GM18505 (cell line): ENCODE measurements at regions not wholly inside any gene's neighbourhood (a gene's known extent, or its start where the extent isn't known, plus 50 kb on each side); places are given as distances from the start of the nearest gene placed in this dataset.

Source experiments
- ATAC-seq: cut with Tn5 transposase; IDR thresholded peaks from one replicate; pipeline ENCODE4 v1.9.1; 2021; ENCODE audit not compliant: unreplicated experiment
- POLR2A ChIP-seq: IDR thresholded peaks from 4 replicates; pipeline ENCODE4 v1.6.1; 2011; ENCODE audit warnings: borderline replicate concordance; ENCODE audit not compliant: insufficient read depth, insufficient read length; ENCODE audit errors: extremely low read depth

GRCh38 chr15:55003965-55004873 is 192.5 kb downstream of the RSL24D1 start:
- TF ChIP-seq POLR2A = no peak
- ATAC-seq = no peak

GRCh38 chr15:54998661-54999060 is 198.1 kb downstream of the RSL24D1 start:
- no peak for TF ChIP-seq POLR2A

GRCh38 chr15:54990793-54991192 is 205.9 kb downstream of the RSL24D1 start:
- no peak for ATAC-seq
- no peak for TF ChIP-seq POLR2A

More at GRCh38 chr15:54998661-54999060, 198.1 kb downstream of the RSL24D1 start:
- no peak for ATAC-seq

GRCh38 chr15:54987881-54988280 is 208.9 kb downstream of the RSL24D1 start:
- no peak for TF ChIP-seq POLR2A
- no peak for ATAC-seq

GRCh38 chr15:54979964-54980363 is 216.8 kb downstream of the RSL24D1 start:
- TF ChIP-seq POLR2A = no peak
- ATAC-seq = no peak

GRCh38 chr15:54962637-54963036 is 234.1 kb downstream of the RSL24D1 start:
- no peak for TF ChIP-seq POLR2A
- no peak for ATAC-seq

GRCh38 chr15:54960266-54960665 is 236.5 kb downstream of the RSL24D1 start:
- ATAC-seq = no peak

GRCh38 chr15:54941417-54941816 is 255.3 kb downstream of the RSL24D1 start:
- no peak for TF ChIP-seq POLR2A
- ATAC-seq = no peak

More at GRCh38 chr15:54960266-54960665, 236.5 kb downstream of the RSL24D1 start:
- TF ChIP-seq POLR2A = no peak

- no peak for ATAC-seq
- TF ChIP-seq POLR2A = no peak
These were observed 279.4 kb downstream of the RSL24D1 start for GRCh38 chr15:54917312-54917711.

- no peak for ATAC-seq
These were observed 281.4 kb downstream of the RSL24D1 start for GRCh38 chr15:54915380-54915779.

GRCh38 chr15:54884312-54884711 is 312.4 kb downstream of the RSL24D1 start:
- TF ChIP-seq POLR2A = no peak
- no peak for ATAC-seq

More at GRCh38 chr15:54915380-54915779, 281.4 kb downstream of the RSL24D1 start:
- no peak for TF ChIP-seq POLR2A

- no peak for ATAC-seq
- no peak for TF ChIP-seq POLR2A
These were observed 336.8 kb downstream of the RSL24D1 start for GRCh38 chr15:54859982-54860381.

GRCh38 chr15:54854667-54855066 is 342.1 kb downstream of the RSL24D1 start:
- TF ChIP-seq POLR2A = no peak
- ATAC-seq = no peak

- no peak for TF ChIP-seq POLR2A
- no peak for ATAC-seq
These were observed 346.6 kb downstream of the RSL24D1 start for GRCh38 chr15:54850101-54850500.

GRCh38 chr15:54843006-54843405 is 353.7 kb downstream of the RSL24D1 start:
- ATAC-seq = no peak
- TF ChIP-seq POLR2A = no peak

- no peak for ATAC-seq
- TF ChIP-seq POLR2A = no peak
These were observed 354.9 kb downstream of the RSL24D1 start for GRCh38 chr15:54841701-54842305.
